IPS-15b (cell line): ENCODE measurements at regions not wholly inside any gene's neighbourhood (a gene's known extent, or its start where the extent isn't known, plus 50 kb on each side); places are given as distances from the start of the nearest gene placed in this dataset.

Experiments used
- H3K27me3 ChIP-seq: one replicate; pipeline ENCODE4 v1.6.1; 2013; ENCODE audit warnings: low read length; ENCODE audit not compliant: control insufficient read depth, insufficient read depth
- H3K36me3 ChIP-seq: one replicate; pipeline ENCODE4 v1.6.1; 2013; ENCODE audit warnings: low read length; ENCODE audit not compliant: control insufficient read depth, insufficient read depth
- H3K4me1 ChIP-seq: one replicate; pipeline ENCODE4 v1.6.1; 2013; ENCODE audit warnings: mild to moderate bottlenecking, low read length; ENCODE audit not compliant: control insufficient read depth, insufficient read depth
- H3K4me3 ChIP-seq: one replicate; pipeline ENCODE4 v1.5.1; 2013; ENCODE audit warnings: low read depth, low read length
- H3K9ac ChIP-seq: one replicate; pipeline ENCODE4 v1.6.1; 2013; ENCODE audit warnings: low read depth, mild to moderate bottlenecking, low read length
- H3K9me3 ChIP-seq: one replicate; pipeline ENCODE4 v1.6.1; 2013; ENCODE audit warnings: mild to moderate bottlenecking, low read length; ENCODE audit not compliant: control insufficient read depth, insufficient read depth

DNA sequence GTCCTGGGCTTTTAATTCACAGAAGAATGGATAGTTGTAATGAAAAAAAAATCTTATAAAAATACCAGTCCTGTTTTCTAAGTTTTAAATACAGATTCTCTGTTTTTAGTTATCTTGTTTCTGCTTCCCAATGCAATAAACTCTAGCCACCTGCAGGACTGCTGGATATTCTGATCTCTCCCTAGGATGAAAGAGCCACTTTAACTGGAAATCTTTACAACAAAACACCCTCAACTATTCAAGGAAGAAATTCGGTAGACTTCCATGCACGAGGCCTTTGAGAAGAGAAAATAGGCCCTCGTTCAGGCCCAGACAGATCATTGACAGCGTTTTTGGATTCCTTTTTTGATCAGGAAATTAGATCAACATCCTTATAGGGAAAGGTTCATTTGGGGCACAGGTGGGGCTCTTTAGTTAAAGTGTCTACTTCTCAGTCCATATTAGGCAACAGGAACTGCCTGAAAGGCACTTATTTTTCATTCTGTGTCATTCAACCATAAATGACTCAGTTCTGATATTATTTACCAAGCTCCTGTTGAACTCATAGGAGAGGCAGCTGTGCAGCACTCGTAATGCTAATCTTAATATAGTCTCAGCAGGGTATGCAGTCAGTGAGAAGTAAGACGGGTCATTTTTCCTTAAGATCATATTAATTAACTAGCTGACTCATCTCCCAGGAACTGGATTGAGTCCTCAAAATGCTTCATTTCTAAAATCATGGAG lies 71.1 kb upstream of the ERRFI1 start:
- Histone ChIP-seq H3K4me3 (no peak overlapping the region), H3K36me3 (no peaks in the 10 kb centered on the region), H3K4me1 (no peaks in the 10 kb centered on the region), H3K9me3 (no peaks in the 10 kb centered on the region), H3K27me3 (no peaks in the 10 kb centered on the region), H3K9ac (no peak overlapping the region)

DNA sequence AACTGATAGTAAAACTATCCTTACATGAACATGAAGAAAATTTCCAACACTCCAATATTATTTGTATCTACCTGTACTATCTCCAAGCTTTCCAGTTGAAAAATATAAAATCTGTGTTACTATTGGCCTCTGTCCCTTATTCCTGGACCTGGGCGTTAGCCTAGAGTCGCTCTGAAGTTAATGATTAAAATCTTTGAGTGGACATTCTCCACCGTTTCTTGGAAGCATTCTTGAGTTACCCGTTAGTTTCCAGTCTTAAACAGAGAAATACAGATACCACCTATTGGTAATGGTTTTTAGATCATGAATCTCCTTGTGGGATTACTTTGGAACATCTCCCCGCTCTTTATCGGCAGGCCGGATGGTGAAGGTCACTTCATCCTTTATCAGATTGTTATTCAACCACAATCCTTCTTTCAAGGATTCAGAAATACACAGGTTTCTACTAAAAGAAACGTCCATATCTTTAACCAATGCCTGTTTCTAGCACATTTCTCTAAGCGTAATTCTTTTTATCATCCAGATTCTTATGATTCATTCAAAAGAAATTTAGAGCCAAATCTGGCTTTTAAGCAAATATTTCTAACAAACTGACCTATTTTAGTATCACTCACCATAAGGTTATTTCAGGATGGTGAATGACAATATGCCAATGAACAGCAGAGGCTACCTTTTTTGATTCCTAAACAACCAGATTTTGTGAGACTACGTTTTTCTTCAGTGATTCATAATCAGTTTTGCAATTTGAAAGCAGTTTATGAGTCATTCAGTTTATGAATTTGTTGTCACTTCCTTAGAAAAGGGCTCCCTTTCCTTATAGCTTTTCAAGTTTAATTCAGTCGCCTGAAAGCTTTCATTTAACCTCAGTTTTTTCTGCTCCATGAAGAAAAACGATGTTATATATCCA lies 70.2 kb upstream of the ERRFI1 start:
- Histone ChIP-seq H3K27me3 (no peaks in the 10 kb centered on the region), H3K9me3 (no peaks in the 10 kb centered on the region), H3K36me3 (no peaks in the 10 kb centered on the region), H3K4me1 (no peaks in the 10 kb centered on the region), H3K9ac (no peak overlapping the region), H3K4me3 (no peak overlapping the region)

DNA sequence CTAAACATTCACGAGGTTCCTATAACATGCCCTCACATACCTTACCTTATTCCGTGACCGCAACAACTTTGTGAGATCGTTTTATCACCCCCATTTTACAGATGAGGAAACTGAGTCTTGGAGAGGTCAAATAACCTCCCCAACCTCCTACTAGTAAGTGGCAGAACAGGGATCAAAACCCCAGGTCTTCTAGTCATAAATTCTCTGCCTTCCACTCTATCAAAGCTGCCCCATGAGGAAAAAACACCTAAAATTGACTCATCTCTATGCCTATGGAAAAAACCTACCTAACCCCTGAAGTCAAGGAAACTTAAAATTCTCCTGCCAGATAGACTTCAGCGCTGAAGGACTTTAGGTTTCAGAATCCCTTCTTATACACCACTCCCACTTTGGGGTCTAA lies 69.5 kb upstream of the ERRFI1 start:
- no peaks in the 10 kb centered on the region for H3K4me1 ChIP-seq
- no peak overlapping the region for H3K4me3 ChIP-seq
- no peaks in the 10 kb centered on the region for H3K27me3 ChIP-seq
- H3K9ac ChIP-seq: no peak overlapping the region
- H3K36me3 ChIP-seq: no peaks in the 10 kb centered on the region
- H3K9me3 ChIP-seq: no peaks in the 10 kb centered on the region

DNA sequence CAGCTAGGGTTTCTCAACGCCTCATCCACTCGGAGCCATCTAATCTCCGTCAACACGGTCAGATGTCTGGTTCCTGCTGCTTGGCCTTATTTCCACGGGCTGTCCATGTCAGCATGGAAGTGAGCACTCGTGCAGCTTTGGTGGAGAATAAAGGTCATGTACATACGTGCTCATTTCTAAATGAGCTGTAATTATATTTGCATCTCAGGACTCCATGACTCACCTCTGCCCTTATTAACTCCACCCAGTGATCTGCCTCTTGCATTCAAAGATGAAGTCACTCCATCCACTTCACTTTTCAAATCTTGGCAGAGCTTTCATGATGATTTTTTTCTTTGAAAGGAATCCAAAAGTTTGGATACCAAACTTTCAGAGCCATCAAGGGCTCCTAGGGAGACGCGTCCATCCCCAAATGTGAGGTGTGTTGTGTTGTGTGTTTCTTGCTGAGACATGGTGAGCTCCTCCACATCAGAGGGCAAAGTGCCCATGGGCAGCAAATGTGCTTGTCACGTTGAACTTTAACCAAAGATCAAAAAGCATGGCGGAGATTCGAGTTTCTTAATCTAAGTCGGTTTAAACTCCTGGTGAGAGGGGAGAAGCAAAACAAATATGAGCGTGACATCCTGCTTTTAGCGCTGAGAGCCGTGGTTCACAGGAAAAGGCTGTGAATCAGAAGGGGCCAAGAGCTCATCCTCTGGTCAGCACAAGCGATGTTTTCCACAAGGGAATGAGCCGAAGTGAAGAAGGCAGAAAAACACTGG lies 68.6 kb upstream of the ERRFI1 start:
- Histone ChIP-seq H3K4me3 (no peak overlapping the region), H3K36me3 (no peaks in the 10 kb centered on the region), H3K4me1 (no peaks in the 10 kb centered on the region), H3K9ac (no peak overlapping the region), H3K27me3 (no peaks in the 10 kb centered on the region), H3K9me3 (no peaks in the 10 kb centered on the region)

DNA sequence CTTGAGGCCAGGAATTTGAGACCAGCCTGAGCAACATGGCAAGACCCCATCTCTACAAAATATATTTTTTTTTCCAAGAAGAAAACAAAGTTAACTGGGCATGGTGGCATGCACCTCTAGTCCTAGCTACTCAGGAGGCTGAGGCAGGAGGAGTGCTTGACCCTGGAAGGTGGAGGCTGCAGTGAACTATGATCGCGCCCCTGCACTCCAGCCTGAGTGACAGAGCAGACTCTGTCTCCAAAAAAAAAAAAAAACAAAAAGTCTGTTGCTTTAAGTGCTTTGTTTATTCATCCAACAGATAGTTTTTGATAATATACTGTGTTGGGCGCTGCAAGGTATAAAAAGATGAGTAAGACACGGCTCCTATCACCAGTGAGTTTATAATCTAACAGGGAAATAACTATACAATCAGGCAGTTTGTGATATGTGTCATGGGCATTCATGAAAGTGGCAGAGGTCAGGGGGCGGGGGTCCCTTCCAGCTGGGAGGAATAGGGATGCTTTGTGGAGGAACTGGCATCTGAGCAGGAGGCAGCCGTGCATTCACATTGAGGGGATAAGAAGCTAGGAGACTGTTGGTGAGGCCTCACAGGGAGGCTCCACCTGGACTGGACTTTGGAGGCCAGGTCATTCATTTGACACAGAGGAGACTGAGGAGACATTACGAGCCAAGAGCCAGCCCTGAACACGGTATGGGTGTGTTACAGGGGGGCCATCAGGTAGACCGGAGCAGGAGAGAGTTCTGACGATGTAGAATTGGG lies 67.3 kb upstream of the ERRFI1 start:
- Histone ChIP-seq H3K36me3 (no peaks in the 10 kb centered on the region), H3K9ac (no peak overlapping the region), H3K4me1 (no peaks in the 10 kb centered on the region), H3K27me3 (no peaks in the 10 kb centered on the region), H3K4me3 (no peak overlapping the region), H3K9me3 (no peaks in the 10 kb centered on the region)

DNA sequence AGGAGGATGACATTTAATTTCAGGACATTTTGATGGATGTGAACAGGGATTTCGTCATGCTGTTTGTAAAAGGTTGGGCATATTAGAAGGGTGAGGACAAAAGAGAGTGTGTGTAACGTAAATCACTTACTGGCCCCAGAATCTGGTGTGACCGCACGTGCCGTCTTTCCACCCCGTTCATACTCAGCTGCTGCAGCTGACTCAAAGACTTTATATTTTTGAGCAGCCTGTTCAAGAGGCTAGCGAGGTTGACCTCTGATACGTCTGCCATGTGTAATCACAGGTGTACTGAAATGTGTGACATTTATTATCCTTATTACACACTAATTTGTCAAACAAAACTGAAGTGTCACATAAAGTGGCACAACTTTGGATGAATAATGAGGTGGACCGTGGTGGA lies 66.5 kb upstream of the ERRFI1 start:
- Histone ChIP-seq H3K4me3 (no peak overlapping the region), H3K27me3 (no peaks in the 10 kb centered on the region), H3K36me3 (no peaks in the 10 kb centered on the region), H3K9me3 (no peaks in the 10 kb centered on the region), H3K9ac (no peak overlapping the region), H3K4me1 (no peaks in the 10 kb centered on the region)

DNA sequence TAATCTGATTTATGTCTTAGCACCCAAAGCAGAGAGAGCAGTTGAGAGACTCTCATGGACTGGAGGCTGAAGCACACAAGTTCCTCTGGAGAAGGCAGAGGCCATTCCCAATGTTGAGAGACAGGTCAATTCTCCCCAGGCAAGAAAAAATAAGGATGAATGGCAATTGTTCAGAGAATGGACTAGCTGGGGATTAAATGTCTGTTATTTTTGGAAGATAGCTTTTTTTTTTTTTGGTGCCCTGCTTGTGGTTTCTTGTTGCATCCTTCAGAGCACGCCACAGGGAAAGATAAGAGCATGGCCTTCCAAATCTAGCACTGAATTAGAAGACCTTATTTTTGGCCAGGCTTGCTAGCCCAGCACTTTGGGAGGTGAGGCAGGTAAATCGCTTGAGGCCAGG lies 65.6 kb upstream of the ERRFI1 start:
- no peaks in the 10 kb centered on the region for H3K27me3 ChIP-seq
- no peaks in the 10 kb centered on the region for H3K4me1 ChIP-seq
- H3K36me3 ChIP-seq: no peaks in the 10 kb centered on the region
- H3K9me3 ChIP-seq: no peaks in the 10 kb centered on the region
- H3K4me3 ChIP-seq: no peak overlapping the region
- no peak overlapping the region for H3K9ac ChIP-seq

DNA sequence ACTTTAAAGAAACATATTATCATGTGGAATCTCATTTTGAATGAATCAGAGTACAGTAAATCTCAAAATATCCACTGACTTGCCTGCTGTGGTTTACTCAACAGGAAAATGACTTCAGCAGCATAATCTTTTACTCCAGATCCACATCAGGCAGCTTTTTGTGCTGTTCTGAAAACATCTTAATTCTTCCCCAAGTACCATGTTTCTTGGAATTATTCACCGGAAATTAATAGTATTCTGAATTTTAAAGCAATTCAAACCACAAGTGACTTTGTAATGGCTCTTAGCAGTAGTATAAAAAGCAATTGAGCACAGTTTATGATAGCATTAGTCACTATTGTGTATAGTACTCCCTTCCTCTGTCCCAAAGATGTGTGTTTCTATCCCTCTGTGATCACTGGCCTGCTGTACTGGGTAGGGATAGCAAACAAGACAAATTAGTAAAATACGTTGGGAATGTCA lies 64.2 kb upstream of the ERRFI1 start:
- Histone ChIP-seq H3K36me3 (no peaks in the 10 kb centered on the region), H3K9ac (no peak overlapping the region), H3K27me3 (no peaks in the 10 kb centered on the region), H3K4me3 (no peak overlapping the region), H3K4me1 (no peaks in the 10 kb centered on the region), H3K9me3 (no peaks in the 10 kb centered on the region)

DNA sequence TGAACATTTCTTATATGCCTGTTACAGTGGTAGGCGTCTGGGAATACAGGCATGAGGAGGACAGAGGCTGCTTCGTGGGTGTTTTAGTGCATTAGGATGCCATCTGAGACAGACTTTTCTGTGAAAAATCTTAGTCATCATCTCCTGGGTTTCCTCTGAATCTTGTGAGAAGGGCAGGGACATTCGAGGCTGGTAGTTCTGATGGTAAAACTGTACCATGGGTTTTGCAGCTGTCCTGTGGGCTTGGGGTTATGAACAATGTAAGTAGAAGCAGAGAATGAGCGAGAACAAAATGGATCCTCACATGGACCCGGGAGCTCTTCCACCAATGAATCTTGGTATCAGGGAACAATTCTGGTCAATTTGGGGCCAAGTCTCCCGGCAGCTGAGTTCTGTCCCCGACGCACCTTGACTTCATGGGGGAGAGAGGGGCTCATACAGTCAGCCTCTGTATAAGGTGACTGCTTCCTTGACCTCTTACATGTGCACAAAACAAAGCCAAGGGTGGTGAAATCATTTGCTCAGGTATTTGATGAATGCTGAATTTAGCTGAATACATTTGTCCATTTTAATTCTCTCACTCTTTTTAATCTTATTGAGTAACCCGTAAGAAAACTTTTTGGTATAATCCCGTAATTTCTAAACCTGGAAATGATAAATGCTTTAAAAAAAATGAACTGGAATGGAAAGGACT lies 63.6 kb upstream of the ERRFI1 start:
- Histone ChIP-seq H3K9ac (no peak overlapping the region), H3K4me3 (no peak overlapping the region), H3K9me3 (no peaks in the 10 kb centered on the region), H3K4me1 (no peaks in the 10 kb centered on the region), H3K27me3 (no peaks in the 10 kb centered on the region), H3K36me3 (no peaks in the 10 kb centered on the region)

DNA sequence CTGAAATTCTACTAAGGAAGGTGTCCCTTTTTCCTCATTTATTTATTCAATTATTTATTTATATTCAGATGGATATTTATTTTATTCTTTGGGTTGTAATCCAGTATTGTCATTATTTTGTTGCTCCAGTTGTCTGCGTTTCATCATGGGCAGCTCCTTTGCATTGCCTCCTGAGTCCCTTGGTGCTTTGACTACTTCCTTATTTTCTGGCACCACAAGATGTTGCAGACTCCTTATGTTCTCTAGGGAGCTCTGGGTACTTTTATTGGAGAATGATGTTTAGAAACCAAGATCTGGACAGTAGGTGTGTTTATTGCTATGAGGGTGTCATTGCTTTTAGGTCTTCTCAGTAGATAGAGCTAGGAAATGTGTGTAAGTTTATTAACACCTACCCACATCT lies 59.9 kb upstream of the ERRFI1 start:
- no peaks in the 10 kb centered on the region for H3K4me1 ChIP-seq

DNA sequence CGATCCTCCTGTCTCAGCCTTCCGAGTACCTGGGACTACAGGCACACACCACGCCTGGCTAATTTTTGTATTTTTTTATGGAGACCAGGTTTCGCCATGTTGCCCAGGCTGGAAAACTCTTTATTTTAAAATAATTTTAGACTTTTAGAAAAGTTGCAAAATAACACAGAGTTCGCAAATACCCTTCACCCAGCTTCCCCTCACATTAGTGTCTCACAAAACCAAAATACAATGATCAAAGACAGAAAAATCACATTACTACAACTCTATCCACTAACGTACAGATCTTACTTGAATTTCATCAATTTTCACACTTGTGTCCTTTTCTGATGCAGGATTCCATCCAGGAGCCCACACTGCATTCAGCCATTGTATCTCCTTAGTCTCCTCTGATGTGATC lies 58.8 kb upstream of the ERRFI1 start:
- H3K36me3 ChIP-seq: no peaks in the 10 kb centered on the region
- no peaks in the 10 kb centered on the region for H3K4me1 ChIP-seq
- H3K27me3 ChIP-seq: no peaks in the 10 kb centered on the region
- no peak overlapping the region for H3K9ac ChIP-seq
- H3K4me3 ChIP-seq: no peak overlapping the region
- no peaks in the 10 kb centered on the region for H3K9me3 ChIP-seq

More for the DNA sequence above, 59.9 kb upstream of the ERRFI1 start:
- no peak overlapping the region for H3K9ac ChIP-seq
- H3K36me3 ChIP-seq: no peaks in the 10 kb centered on the region
- no peaks in the 10 kb centered on the region for H3K27me3 ChIP-seq
- H3K9me3 ChIP-seq: no peaks in the 10 kb centered on the region
- H3K4me3 ChIP-seq: no peak overlapping the region
